ENCODE measurements at regions not wholly inside any gene's neighbourhood (a gene's known extent, or its start where the extent isn't known, plus 50 kb on each side); places are given as distances from the start of the nearest gene placed in this dataset.
"Not testable (repeated sequence)": the region's sequence is repeated elsewhere in the genome, so short reads cannot be mapped to it uniquely, and the experiment has no call there.

DNA sequence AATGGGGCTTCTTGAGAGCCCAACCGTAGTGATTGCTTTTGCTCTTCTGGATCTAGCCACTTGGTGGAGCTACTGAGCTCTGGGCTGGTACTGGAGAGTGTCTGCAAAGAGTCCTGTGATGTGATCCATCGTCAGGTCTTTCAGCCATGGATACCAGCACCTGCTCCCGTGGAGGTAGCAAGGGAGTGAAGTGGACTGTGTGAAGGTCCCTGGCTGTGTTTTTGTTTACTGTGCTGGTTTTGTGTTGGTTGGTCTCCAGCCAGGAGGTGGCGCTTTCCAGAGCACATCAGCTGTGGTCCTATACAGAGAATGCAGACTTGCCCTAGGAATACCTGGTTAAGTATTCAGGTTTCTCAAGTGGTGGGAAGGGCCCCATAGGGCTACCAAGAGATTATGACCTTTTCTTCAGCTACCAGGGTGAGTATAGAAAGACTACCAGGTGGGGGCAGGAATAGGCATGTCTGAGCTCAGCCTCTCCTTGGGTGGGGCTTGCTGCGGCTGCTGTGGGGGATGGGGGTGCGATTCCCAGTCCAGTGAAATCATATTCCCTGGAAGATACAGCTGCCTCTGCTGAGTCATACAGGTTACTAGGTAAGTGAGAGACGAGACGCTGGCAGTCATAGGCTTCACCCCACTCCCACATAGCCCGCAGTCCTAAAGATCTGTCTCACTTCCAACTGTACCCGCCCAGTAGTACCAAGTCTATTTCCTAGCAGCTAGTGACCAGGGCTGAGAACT is 733.7 kb downstream of the ZNF385D start:
- DNase-seq (ENCODE audit: extremely low spot score): no peak
- POLR2A ChIA-PET: no interaction called here
- TF ChIP-seq, protein P1, sequence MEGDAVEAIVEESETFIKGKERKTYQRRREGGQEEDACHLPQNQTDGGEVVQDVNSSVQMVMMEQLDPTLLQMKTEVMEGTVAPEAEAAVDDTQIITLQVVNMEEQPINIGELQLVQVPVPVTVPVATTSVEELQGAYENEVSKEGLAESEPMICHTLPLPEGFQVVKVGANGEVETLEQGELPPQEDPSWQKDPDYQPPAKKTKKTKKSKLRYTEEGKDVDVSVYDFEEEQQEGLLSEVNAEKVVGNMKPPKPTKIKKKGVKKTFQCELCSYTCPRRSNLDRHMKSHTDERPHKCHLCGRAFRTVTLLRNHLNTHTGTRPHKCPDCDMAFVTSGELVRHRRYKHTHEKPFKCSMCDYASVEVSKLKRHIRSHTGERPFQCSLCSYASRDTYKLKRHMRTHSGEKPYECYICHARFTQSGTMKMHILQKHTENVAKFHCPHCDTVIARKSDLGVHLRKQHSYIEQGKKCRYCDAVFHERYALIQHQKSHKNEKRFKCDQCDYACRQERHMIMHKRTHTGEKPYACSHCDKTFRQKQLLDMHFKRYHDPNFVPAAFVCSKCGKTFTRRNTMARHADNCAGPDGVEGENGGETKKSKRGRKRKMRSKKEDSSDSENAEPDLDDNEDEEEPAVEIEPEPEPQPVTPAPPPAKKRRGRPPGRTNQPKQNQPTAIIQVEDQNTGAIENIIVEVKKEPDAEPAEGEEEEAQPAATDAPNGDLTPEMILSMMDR (IDR thresholded peaks at IDR 0.05; ENCODE audit: control extremely low read depth, extremely low read depth, low read depth, missing control alignments): no peak
- CTCF ChIA-PET: interaction anchor here (0.7 to 2.1 kb wide), 6 partner anchors 11 to 1099 kb away, joined by 3 to 7 read pairs (median 4); no protein-coding TSS in a partner anchor

DNA sequence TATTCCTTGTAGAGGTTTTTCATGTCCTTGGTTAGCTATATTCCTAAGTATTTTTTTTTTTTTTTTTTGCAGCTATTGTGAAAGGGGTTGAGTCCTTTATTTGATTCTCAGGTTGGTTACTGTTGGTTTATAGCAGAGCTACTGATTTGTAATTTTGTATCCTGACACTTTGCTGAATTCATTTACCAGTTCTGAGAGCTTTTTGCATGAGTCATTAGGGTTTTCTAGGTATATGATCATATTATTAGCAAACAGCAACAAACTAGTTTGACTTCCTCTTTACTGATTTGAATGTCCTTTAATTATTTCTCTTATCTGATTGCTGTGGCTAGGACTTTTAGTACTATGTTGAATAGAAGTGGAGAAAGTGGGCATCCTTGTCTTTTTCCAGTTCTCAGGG is 737.4 kb downstream of the ZNF385D start:
- no peak for DNase-seq (ENCODE audit: extremely low spot score)
- ChIA-PET CTCF (no interaction called here), POLR2A (no interaction called here)
- TF ChIP-seq, protein P1 (IDR thresholded peaks at IDR 0.05; ENCODE audit: control extremely low read depth, extremely low read depth, low read depth, missing control alignments): no peak

DNA sequence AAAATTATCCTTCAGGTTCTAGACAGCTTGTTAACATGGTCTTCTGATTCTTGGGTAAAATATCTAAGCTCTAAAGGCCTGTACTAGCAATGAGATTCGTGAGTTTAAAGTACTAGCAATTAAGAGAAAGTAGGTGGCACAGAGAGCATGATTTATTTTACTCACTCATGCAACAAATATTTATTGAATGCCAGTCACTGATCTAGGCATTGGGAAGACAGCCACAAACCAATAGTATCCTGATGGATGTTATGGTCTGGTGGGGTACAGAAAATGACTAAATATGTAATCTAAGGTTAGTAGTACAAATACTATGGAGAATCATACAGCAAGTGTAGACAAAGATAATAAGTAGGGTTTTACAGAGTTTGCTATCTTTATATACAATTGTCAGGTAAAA is 751.3 kb downstream of the ZNF385D start:
- TF ChIP-seq, protein P1 (IDR thresholded peaks at IDR 0.05; ENCODE audit: control extremely low read depth, extremely low read depth, low read depth, missing control alignments): no peak
- ChIA-PET CTCF (interaction anchor here (1.5 kb wide), 1 partner anchor 18 kb away, joined by 3 read pairs; no protein-coding TSS in a partner anchor), POLR2A (no interaction called here)
- no peak for DNase-seq (ENCODE audit: extremely low spot score)

DNA sequence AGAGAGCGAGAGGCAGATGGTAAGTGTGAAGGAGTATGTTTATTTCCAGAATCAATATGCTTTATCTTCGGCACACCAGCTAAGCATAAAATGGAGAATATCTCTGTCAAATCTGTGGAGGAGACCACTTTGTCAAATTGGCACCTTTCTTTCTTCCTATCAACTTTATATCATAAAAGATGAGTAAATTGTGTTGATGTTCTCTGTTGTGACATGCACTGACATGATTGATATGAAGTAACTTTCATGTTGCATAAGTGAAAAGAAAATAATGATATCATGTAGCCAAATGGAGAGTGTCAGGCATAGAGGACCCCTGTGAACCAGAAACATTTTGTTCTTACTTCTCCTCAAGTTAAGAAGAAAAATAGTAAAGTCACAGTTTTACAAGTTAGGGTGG is 753.8 kb downstream of the ZNF385D start:
- ChIA-PET POLR2A (no interaction called here), CTCF (no interaction called here)
- TF ChIP-seq, protein P1 (IDR thresholded peaks at IDR 0.05; ENCODE audit: control extremely low read depth, extremely low read depth, low read depth, missing control alignments): no peak
- DNase-seq (ENCODE audit: extremely low spot score): no peak

DNA sequence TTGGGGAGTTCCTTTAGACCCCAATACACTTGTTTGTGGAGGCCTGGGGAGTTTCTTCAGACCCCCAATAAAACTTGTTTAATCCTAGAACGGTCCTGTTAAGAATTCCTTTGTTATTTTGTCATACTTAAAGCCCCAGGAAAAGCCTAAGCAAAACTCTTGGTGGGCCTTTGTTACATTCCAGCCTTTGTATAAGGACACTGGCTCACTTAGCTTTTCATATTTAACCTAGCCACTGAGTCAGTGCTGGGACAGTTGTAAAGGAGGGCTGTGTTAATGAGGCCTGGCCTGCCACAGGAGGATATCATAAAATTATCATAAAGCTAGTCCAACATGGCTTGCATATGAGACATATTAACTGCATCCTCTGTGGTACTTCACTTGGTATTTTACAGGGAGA is 760.1 kb downstream of the ZNF385D start:
- no peak for DNase-seq (ENCODE audit: extremely low spot score)
- CTCF ChIA-PET: interaction anchor here (1.0 to 2.1 kb wide), 3 partner anchors 12 to 26 kb away, joined by 3 to 4 read pairs (median 3); no protein-coding TSS in a partner anchor
- POLR2A ChIA-PET: no interaction called here
- TF ChIP-seq, protein P1 (IDR thresholded peaks at IDR 0.05; ENCODE audit: control extremely low read depth, extremely low read depth, low read depth, missing control alignments): no peak

DNA sequence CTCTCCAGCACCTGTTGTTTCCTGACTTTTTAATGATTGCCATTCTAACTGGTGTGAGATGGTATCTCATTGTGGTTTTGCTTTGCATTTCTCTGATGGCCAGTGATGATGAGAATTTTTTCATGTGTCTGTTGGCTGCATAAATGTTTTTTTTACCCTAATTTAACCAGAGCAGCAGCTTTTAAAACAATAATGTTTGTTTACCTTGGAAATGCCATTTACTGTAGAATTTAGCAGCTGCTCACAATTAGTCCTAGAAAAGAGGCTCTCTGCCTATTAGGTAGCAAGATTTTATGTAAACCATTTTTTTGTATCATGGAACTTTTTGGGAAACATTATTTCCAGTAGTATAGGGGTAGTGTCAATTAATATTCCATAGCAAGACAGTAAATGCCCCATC is 761.4 kb downstream of the ZNF385D start:
- DNase-seq (ENCODE audit: extremely low spot score); POLR2A ChIA-PET: not testable (repeated sequence)
- CTCF ChIA-PET: interaction anchor here (2.1 kb wide), 1 partner anchor 14 kb away, joined by 4 read pairs; no protein-coding TSS in a partner anchor

DNA sequence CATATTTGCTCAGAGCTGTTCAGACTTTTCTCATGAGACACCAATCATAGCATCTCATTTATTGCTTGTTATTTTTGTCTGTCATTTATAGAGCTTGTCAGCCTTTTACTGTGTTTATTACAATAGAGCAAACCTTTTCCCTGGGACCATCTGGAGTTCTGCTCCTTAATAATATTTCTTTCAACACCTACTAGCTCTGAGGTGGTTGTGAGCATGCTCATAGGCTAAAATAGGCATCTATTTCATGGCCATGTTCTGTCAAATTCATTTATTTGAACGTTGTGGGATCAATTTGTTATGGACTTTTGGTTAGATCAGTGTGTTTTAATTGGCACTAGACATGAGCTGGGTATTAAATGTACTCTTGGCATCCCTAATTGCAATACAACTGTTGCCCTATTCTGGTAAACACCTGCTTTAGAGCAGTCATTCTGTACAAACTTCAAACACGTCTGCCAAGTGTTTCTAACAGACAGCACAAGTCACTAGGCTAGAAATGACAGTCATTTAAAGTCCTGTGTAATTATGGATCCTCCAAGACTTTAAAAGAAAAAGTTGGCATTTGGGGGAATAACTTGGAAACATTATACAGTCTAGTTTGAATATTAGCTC is 766.3 kb downstream of the ZNF385D start:
- TF ChIP-seq, protein P1 (IDR thresholded peaks at IDR 0.05; ENCODE audit: control extremely low read depth, extremely low read depth, low read depth, missing control alignments): no peak
- DNase-seq (ENCODE audit: extremely low spot score): no peak
- ChIA-PET CTCF (interaction anchor here (1.1 to 1.9 kb wide), 2 partner anchors 11 to 37 kb away, joined by 3 to 6 read pairs; no protein-coding TSS in a partner anchor), POLR2A (no interaction called here)

All from GM10248 (cell line).